PFSK-1 (cell line): ENCODE measurements at regions not wholly inside any gene's neighbourhood (a gene's known extent, or its start where the extent isn't known, plus 50 kb on each side); places are given as distances from the start of the nearest gene placed in this dataset.

Experiments used
- FOXP2 ChIP-seq: optimal IDR thresholded peaks from 2 replicates; pipeline ENCODE3; 2011; ENCODE audit warnings: borderline replicate concordance, control low read depth, inconsistent platforms; ENCODE audit not compliant: insufficient read depth; ENCODE audit errors: extremely low read length, extremely low read depth
- POLR2AphosphoS5 ChIP-seq: IDR thresholded peaks from 2 replicates; pipeline ENCODE4 v1.6.1; 2012; ENCODE audit warnings: low read depth, mild to moderate bottlenecking, control low read depth, low read length, moderate library complexity
- REST ChIP-seq, 2 experiments: IDR thresholded peaks; 2 replicates each; pipeline versions ENCODE4 v1.6.1 to v1.8.0; 2011 to 2012; ENCODE audit warnings: low read depth in 2 of 2, low read length in 2 of 2, control low read depth in 1 of 2, inconsistent platforms in 1 of 2, mild to moderate bottlenecking in 1 of 2, moderate library complexity in 1 of 2; ENCODE audit not compliant: insufficient read depth in 1 of 2
- SIN3A ChIP-seq: IDR thresholded peaks from 2 replicates; pipeline ENCODE4 v1.6.1; 2012; ENCODE audit warnings: mild to moderate bottlenecking, low read length, moderate library complexity, borderline replicate concordance; ENCODE audit not compliant: insufficient read depth
- TAF1 ChIP-seq: IDR thresholded peaks from 2 replicates; pipeline ENCODE4 v1.6.1; 2012; ENCODE audit warnings: low read length, control low read depth, borderline replicate concordance; ENCODE audit not compliant: insufficient read depth

GRCh38 chr5:148932355-148932935 is 106.0 kb downstream of the ADRB2 start:
- no peak for TF ChIP-seq TAF1
- no peak for TF ChIP-seq REST (IDR thresholded peaks at IDR 0.05; ENCODE audit: insufficient read depth in 1 of 2, low read depth in 2 of 2, low read length in 2 of 2)
- TF ChIP-seq SIN3A: no peak
- TF ChIP-seq POLR2AphosphoS5: no peak
- no peak for TF ChIP-seq FOXP2
